Ecto neural progenitor cell (in vitro differentiated cells): ENCODE measurements at regions not wholly inside any gene's neighbourhood (a gene's known extent, or its start where the extent isn't known, plus 50 kb on each side); places are given as distances from the start of the nearest gene placed in this dataset.

Experiments used
- DNase-seq: peaks from one replicate; pipeline ENCODE4 v3.0.0-alpha.2; 2018; ENCODE audit warnings: low spot score

DNA sequence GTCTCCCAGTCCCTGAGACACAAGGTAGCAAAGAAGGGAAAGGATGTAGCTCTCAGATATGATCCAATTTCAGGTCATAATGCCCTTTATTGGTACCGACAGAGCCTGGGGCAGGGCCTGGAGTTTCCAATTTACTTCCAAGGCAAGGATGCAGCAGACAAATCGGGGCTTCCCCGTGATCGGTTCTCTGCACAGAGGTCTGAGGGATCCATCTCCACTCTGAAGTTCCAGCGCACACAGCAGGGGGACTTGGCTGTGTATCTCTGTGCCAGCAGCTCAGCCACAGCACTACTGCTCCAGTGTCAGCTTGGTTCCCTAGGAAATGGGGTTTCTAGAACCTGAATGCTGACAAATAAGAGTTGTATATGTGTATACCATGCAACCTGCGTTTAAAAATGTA, 74.6 kb upstream of the PRSS58 start:
- no peak for DNase-seq

DNA sequence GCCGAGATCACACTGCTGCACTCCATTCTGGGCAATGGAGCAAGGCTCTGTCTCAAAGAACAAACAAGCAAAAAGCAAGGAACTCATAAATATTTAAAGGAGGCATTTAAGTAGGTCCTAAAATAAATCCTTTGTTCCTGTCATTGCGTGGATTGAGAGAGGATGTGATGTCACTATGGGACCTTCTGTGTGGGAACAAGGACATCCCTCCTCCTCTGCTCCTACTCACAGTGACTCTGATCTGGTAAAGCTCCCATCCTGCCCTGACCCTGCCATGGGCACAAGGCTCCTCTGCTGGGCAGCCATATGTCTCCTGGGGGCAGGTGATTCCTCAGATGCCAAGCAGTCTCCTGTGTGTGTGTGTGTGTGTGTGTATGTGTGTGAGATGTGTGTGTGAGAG, 74.1 kb upstream of the PRSS58 start:
- DNase-seq: no peak

DNA sequence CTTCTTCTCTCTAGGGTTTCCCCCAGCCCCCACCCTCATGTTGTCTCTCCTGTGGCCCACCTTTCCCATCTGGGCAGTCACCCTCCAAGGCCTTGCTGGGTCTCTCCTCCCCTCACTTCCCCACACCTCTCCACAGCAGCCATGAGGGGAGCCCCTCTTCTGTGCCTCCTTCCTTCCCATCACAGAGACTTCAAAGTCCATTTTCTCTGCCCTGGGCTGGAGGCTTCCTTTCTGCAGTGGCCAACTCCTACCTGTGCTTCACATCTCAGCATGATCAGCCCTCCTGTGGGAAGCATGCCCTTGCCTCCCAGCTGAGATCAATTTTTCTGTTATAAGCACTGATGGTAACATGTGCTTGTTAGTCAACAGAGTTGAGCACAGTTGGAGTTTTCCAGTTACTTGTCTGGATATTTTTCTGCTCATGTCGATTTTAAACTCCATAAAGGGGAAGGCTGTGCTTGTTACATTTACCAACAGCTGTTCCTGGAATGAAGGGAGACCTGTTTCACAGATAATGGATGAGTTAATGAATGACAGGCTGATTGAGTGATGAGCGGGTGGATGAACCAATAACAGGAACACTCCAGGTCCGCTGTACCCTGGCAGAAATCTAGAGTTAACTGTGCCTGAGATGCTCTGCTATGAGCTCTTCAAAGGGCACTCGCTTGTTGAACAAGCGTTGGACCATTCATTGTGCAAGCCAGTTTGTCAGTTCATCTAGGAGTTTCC, 71.4 kb upstream of the PRSS58 start:
- no peak for DNase-seq

DNA sequence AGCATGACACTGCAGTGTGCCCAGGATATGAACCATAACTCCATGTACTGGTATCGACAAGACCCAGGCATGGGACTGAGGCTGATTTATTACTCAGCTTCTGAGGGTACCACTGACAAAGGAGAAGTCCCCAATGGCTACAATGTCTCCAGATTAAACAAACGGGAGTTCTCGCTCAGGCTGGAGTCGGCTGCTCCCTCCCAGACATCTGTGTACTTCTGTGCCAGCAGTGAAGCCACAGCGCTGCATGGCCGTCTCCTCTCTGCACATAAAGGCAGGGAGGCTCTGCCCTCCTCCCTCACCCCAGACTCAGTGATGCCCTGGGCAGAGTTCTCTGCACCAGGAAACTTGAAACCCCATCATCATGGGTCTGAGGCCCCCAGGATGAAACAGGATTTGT, 70.7 kb upstream of the PRSS58 start:
- DNase-seq: no peak

DNA sequence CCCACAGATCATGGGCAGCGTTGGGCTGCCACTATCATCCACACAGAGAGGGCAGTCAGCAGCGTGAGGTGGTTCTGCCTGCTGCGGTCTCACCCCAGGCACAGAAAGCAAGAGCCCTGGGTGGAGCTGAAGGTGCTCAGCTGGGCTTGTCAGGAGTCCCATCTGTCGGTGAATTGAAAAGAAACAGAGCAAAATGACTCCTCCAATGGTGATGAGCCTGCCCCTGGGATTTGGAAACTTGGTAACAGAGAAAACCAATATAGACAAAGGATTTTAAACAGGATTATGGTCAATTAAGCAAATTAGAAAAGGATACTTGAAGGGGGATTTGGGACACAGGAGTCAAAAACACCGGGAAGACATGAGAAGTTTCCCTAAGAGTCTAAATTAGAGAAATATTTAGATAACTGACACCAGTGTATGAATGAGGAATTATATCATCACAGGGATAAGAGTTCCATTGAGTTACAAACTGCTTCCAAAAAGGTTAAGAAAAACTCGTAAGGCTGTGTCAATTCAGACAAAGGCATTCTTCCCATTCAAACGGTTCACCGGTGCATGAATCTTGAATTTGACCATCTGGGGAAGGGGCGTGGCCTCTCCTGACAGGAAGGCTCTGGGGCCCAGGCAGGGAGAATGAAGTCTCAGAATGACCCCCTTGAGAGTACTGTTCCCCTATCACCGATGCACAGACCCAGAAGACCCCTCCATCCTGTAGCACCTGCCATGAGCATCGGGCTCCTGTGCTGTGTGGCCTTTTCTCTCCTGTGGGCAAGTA, 70.0 kb upstream of the PRSS58 start:
- no peak for DNase-seq

DNA sequence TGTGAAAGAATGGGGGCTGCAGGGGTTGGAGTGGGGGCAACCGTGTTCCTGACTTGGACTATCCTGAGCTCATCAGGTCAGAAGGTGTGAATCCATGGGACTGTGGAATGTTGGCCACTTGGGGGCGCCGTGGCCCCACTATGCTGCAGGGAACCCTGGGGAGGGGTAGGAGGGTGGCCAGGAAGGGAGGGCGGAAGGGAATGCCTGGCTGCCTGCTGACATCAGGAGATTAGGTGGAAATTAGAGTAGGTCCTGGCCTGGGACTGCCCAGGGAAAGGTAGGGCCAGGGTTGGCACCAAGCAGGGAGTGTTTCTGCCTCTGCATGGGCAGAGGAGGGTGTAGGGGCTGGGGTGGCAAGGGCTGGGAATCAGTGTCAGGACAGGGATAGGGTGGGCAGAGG, 65.8 kb upstream of the PRSS58 start:
- peak; percentile 74 for DNase-seq

DNA sequence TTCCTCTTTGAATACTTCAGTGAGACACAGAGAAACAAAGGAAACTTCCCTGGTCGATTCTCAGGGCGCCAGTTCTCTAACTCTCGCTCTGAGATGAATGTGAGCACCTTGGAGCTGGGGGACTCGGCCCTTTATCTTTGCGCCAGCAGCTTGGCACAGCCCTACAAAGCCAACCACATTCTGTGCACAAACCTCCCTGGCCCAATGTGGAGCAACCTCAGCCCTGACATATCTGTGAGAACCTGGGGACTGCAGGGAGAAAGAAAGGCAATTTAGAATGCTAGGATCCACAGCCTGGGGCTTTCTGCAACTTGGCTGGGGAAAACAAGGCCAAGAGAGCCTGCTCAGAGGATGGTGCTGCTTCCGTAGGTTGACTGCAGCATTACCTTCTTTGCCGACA, 63.5 kb upstream of the PRSS58 start:
- DNase-seq: no peak

DNA sequence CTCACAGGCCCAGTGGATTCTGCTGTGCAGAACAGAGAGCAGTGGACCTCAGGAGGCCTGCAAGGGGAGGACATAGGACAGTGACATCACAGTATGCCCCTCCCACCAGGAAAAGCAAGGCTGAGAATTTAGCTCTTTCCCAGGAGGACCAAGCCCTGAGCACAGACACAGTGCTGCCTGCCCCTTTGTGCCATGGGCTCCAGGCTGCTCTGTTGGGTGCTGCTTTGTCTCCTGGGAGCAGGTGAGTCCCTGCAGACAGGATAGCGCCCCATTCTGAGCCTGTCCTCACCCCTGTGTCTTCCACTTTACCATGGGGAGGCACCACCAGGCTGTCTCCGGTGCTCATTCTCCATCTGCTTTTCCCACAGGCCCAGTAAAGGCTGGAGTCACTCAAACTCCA, 63.0 kb upstream of the PRSS58 start:
- DNase-seq: no peak

DNA sequence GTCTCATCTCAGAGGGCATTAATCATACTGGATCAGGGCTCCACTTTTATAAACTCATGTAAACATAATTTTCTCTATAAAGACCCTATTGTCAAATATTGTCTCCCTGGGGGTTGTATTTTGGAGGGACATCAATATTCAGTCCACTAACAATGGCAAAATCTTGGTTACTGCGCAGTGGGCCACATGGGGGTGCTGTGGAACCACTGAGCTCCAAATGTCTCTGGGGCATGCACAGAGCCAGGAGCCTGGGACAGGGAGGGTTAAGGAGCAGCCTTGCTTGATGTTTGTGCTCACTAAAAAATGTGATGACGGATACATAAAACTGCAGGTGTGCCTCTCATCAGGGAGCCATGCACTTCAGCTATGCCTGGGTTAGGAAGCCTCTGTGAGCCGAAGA, 62.1 kb upstream of the PRSS58 start:
- DNase-seq: no peak

DNA sequence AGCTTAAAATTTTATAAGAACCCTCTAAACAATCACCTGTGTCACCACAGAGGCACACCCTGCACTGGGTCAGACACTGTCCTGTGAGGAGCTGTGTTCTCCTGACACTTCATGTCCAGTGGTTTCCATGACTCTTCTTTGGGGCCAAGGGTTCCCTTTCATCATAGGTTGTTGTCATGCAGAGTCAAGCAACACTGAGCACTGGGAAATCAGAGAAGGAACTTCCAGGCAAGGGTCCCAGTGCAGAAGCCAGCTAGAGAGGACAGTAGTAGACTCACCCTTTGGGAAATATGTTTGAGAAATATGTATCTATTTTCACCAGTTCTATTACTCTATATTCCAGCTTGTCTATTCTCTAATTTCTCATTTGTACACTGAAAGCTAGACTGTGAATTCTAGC, 56.4 kb upstream of the PRSS58 start:
- no peak for DNase-seq

DNA sequence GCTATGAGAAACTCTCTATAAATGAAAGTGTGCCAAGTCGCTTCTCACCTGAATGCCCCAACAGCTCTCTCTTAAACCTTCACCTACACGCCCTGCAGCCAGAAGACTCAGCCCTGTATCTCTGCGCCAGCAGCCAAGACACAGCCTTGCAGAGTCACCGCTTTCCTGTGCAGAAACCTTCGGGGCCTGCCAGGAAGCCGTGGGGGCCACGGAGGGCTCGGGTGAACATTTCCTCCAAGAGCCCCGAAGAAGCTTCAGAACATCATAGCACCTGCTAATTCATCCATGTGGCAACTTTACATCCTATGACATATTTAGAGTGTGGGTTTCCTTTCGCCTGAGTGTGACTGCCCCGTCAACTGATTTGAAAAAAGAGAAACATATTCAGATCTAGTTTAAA, 55.7 kb upstream of the PRSS58 start:
- no peak for DNase-seq

DNA sequence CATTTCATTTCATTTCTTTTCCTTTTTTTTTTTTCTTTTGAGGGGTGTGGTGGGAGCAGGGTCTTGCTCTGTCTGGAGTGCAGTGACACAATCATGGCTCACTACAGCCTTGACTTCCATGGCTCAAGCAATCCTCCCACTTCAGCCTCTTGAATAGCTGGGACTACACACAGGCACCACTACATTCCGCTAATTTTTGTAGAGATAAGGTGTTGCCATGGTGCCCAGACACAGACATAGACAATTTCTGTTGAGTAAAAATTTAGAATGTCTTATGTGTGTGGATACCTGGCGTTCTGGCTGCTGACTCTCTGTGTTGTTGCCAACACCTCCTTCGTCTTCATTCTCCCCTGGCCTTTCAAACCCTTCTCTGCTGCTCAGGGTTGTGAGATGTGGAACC, 54.0 kb upstream of the PRSS58 start:
- DNase-seq: no peak

DNA sequence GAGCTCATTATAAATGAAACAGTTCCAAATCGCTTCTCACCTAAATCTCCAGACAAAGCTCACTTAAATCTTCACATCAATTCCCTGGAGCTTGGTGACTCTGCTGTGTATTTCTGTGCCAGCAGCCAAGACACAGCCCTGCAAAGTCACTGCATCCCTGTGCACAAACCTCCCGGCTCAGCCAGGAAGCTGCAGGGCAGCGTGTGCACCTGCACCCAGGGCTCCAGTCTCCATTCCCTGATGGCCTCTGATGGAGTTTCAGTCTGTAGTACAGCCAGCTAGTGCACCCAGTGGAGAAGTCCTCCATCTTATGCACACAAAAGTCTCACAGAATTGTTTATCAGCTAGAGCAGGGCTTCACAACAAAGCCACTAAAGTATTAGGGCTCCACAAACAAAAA, 51.1 kb upstream of the PRSS58 start:
- DNase-seq: no peak

DNA sequence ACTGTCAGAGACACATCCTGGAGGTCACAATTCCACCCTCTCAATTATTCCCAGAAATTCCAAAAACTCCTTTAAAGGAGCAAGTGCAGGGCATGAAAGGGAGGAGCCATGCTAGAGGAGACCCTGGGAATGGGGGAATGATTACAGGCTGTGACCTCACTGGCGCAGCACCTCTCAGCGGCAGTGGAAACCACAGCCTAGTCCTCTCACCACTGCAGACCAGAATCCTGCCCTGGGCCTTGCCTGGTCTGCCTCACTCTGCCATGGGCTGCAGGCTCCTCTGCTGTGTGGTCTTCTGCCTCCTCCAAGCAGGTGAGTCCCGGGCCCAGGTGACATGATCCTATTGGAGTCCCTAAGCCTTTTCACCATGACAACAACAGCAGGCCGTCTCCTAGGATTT, 50.5 kb upstream of the PRSS58 start:
- DNase-seq: no peak
